GM23338 (cell line): ENCODE measurements at regions not wholly inside any gene's neighbourhood (a gene's known extent, or its start where the extent isn't known, plus 50 kb on each side); places are given as distances from the start of the nearest gene placed in this dataset.
"Not testable (repeated sequence)": the region's sequence is repeated elsewhere in the genome, so short reads cannot be mapped to it uniquely, and the experiment has no call there.

Source experiments
- ATAC-seq: fragments of 200-7000 bp; cut with Tn5 transposase; 3 replicates; pipeline ENCODE4 v1.9.1; 2020
- DNase-seq: peaks from one replicate; pipeline ENCODE4 v3.0.0-alpha.2; 2015; ENCODE audit warnings: low spot score
- H2AFZ ChIP-seq: fragments of 200-600 bp; sonication (generic); 2 replicates; pipeline ENCODE4 v1.8.0; 2016; ENCODE audit warnings: antibody characterized with exemption, mild to moderate bottlenecking, moderate library complexity
- H3F3A ChIP-seq: fragments of 200-600 bp; sonication (generic); replicated peaks from 2 replicates; pipeline ENCODE4 v1.8.0; 2017; ENCODE audit warnings: antibody characterized with exemption, mixed run types, low read depth
- H3K27ac ChIP-seq: fragments of 200-600 bp; sonication (generic); 2 replicates; pipeline ENCODE4 v1.6.1; 2016; ENCODE audit warnings: low read depth
- H3K27me3 ChIP-seq: fragments of 200-600 bp; sonication (generic); 2 replicates; pipeline ENCODE4 v1.8.0; 2016; ENCODE audit warnings: mild to moderate bottlenecking, mixed run types, moderate library complexity; ENCODE audit not compliant: insufficient read depth
- H3K36me3 ChIP-seq: fragments of 200-600 bp; sonication (generic); 2 replicates; pipeline ENCODE4 v1.8.0; 2016; ENCODE audit warnings: mild to moderate bottlenecking; ENCODE audit not compliant: insufficient read depth
- H3K4me1 ChIP-seq: fragments of 200-600 bp; sonication (generic); 2 replicates; pipeline ENCODE4 v1.8.0; 2016; ENCODE audit warnings: mild to moderate bottlenecking, moderate library complexity; ENCODE audit not compliant: insufficient read depth
- H3K4me2 ChIP-seq: fragments of 200-600 bp; sonication (generic); 2 replicates; pipeline ENCODE4 v1.7.1; 2017; ENCODE audit warnings: mixed run types
- H3K4me3 ChIP-seq: fragments of 200-600 bp; sonication (generic); 2 replicates; pipeline ENCODE4 v1.6.1; 2016; ENCODE audit warnings: mixed run types
- H3K79me2 ChIP-seq: fragments of 200-600 bp; sonication (generic); replicated peaks from 2 replicates; pipeline ENCODE4 v1.8.0; 2017; ENCODE audit warnings: mild to moderate bottlenecking; ENCODE audit not compliant: insufficient read depth
- H3K9me2 ChIP-seq: fragments of 200-600 bp; sonication (generic); 2 replicates; pipeline ENCODE4 v1.8.0; 2017; ENCODE audit not compliant: insufficient read depth
- H4K20me1 ChIP-seq: fragments of 200-600 bp; sonication (generic); replicated peaks from 2 replicates; pipeline ENCODE4 v1.8.0; 2017; ENCODE audit warnings: mild to moderate bottlenecking; ENCODE audit not compliant: insufficient read depth
- H3K27ac Mint-ChIP-seq: 2 replicates; pipeline ENCODE4 v1.8.0; 2020; ENCODE audit warnings: inconsistent platforms, mild to moderate bottlenecking, moderate library complexity, mixed read lengths
- H3K27me3 Mint-ChIP-seq: 3 replicates; pipeline ENCODE4 v1.8.0; 2022; ENCODE audit warnings: low read depth, mild to moderate bottlenecking, moderate library complexity, mixed read lengths, inconsistent platforms; ENCODE audit not compliant: insufficient read depth, poor library complexity
- H3K36me3 Mint-ChIP-seq: 3 replicates; pipeline ENCODE4 v1.8.0; 2021; ENCODE audit warnings: low read depth, mild to moderate bottlenecking, inconsistent platforms, moderate library complexity, mixed read lengths
- H3K4me1 Mint-ChIP-seq: 3 replicates; pipeline ENCODE4 v1.8.0; 2020; ENCODE audit warnings: mild to moderate bottlenecking, inconsistent platforms, mixed read lengths
- H3K4me3 Mint-ChIP-seq: 3 replicates; pipeline ENCODE4 v1.8.0; 2021; ENCODE audit warnings: moderate library complexity, mild to moderate bottlenecking, inconsistent platforms, mixed read lengths
- H3K9me3 Mint-ChIP-seq: 3 replicates; pipeline ENCODE4 v1.8.0; 2020; ENCODE audit warnings: moderate library complexity, mild to moderate bottlenecking, inconsistent platforms, mixed read lengths
- CREB1 ChIP-seq: fragments of 250-450 bp; sonication (Bioruptor Pico); IDR thresholded peaks from 2 replicates; pipeline ENCODE4 v1.5.0; 2020; ENCODE audit warnings: low read depth, mild to moderate bottlenecking, moderate library complexity
- POLR2AphosphoS5 ChIP-seq: IDR thresholded peaks from 2 replicates; pipeline ENCODE4 v1.6.1; 2016; ENCODE audit warnings: antibody characterized with exemption, low read depth
- STAT1 ChIP-seq: IDR thresholded peaks from one replicate; pipeline ENCODE4 v1.6.1; 2016; ENCODE audit warnings: antibody characterized with exemption; ENCODE audit not compliant: unreplicated experiment
- ZNF114 ChIP-seq: fragments of 250-450 bp; sonication (Bioruptor Pico); IDR thresholded peaks from 2 replicates; pipeline ENCODE4 v1.5.0; 2020; ENCODE audit warnings: mild to moderate bottlenecking, moderate library complexity
- ZNF331 ChIP-seq: fragments of 250-450 bp; sonication (Bioruptor Pico); IDR thresholded peaks from 2 replicates; pipeline ENCODE4 v1.5.0; 2020; ENCODE audit warnings: low read depth, mild to moderate bottlenecking, moderate library complexity
- TF ChIP-seq, protein P1 (sequence below): IDR thresholded peaks from 2 replicates; pipeline ENCODE4 v1.6.1; 2016; ENCODE audit warnings: antibody characterized with exemption
- TF ChIP-seq, protein P2 (sequence below): fragments of 250-450 bp; sonication (Bioruptor Pico); IDR thresholded peaks from 2 replicates; pipeline ENCODE4 v1.5.0; 2020; ENCODE audit warnings: mild to moderate bottlenecking, moderate library complexity

DNA sequence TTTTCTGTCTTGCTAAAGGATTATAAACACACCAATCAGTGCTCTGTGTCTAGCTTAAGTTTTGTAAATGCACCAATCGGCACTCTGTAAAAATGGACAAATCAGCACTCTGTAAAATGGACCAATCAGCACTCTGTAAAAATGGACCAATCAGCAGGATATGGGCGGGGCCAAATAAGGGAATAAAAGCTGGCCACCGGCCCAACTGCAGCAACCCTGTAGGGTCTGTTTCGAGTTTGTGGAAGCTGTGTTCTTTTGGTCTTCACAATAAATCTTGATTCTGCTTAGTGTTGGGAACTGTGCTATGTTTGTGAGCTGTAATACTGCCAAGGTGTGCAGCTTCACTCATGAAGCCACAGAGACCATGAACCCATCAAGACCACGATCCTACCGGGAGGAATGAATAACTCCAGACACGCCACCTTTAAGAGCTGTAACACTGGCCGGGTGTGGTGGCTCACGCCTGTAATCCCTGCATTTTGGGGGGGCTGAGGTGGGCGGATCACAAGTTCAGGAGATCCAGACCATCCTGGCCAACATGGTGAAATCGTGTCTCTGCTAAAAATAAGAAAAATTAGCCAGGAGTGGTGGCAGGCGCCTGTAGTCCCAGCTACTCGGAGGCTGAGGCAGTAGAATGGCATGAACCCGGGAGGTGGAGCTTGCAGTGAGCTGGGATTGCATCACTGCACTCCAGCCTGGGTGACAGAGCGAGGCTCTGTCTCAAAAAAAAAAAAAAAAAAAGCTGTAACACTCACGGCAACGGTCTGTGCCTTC lies 133.0 kb upstream of the GDF10 start:
- not testable (repeated sequence) for H3K27me3 Mint-ChIP-seq, H3K36me3 ChIP-seq, H3K27me3 ChIP-seq, H3K36me3 Mint-ChIP-seq, H3K4me1 ChIP-seq, H2AFZ ChIP-seq, H3K79me2 ChIP-seq, H3K27ac Mint-ChIP-seq, H3F3A ChIP-seq, DNase-seq, H3K4me1 Mint-ChIP-seq, H3K27ac ChIP-seq, H3K4me2 ChIP-seq, H3K4me3 ChIP-seq, ATAC-seq, H3K9me2 ChIP-seq, H3K4me3 Mint-ChIP-seq, H4K20me1 ChIP-seq
- peaks cover 32% of the 10 kb centered on the region for H3K9me3 Mint-ChIP-seq

DNA sequence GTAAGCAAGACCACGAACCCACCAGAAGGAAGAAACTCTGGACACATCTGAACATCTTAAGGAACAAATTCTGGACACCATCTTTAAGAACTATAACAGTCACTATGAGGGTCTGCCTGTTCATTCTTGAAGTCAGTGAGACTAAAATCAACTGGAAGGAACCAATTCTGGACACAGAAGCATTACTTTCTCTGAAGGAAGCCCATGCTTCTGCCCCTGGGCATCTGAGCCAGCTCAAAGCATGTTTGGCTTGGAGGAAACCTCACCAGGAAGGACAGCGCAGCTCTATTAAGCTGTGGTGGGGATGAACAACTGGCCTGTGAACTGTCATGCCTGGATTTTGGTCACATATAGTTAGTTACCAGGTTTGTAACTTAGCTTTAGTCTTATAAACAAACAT lies 132.4 kb upstream of the GDF10 start:
- no peaks in the 10 kb centered on the region for H3K4me1 ChIP-seq
- H3K4me3 ChIP-seq, result no peak overlapping the region
- TF ChIP-seq STAT1 (no peak), POLR2AphosphoS5 (no peak), ZNF114 (CRISPR knock-in tag) (no peak), ZNF331 (CRISPR knock-in tag) (no peak), CREB1 (CRISPR knock-in tag) (no peak)
- TF ChIP-seq, protein P1, sequence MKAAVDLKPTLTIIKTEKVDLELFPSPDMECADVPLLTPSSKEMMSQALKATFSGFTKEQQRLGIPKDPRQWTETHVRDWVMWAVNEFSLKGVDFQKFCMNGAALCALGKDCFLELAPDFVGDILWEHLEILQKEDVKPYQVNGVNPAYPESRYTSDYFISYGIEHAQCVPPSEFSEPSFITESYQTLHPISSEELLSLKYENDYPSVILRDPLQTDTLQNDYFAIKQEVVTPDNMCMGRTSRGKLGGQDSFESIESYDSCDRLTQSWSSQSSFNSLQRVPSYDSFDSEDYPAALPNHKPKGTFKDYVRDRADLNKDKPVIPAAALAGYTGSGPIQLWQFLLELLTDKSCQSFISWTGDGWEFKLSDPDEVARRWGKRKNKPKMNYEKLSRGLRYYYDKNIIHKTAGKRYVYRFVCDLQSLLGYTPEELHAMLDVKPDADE, result no peak
- TF ChIP-seq, protein P2, sequence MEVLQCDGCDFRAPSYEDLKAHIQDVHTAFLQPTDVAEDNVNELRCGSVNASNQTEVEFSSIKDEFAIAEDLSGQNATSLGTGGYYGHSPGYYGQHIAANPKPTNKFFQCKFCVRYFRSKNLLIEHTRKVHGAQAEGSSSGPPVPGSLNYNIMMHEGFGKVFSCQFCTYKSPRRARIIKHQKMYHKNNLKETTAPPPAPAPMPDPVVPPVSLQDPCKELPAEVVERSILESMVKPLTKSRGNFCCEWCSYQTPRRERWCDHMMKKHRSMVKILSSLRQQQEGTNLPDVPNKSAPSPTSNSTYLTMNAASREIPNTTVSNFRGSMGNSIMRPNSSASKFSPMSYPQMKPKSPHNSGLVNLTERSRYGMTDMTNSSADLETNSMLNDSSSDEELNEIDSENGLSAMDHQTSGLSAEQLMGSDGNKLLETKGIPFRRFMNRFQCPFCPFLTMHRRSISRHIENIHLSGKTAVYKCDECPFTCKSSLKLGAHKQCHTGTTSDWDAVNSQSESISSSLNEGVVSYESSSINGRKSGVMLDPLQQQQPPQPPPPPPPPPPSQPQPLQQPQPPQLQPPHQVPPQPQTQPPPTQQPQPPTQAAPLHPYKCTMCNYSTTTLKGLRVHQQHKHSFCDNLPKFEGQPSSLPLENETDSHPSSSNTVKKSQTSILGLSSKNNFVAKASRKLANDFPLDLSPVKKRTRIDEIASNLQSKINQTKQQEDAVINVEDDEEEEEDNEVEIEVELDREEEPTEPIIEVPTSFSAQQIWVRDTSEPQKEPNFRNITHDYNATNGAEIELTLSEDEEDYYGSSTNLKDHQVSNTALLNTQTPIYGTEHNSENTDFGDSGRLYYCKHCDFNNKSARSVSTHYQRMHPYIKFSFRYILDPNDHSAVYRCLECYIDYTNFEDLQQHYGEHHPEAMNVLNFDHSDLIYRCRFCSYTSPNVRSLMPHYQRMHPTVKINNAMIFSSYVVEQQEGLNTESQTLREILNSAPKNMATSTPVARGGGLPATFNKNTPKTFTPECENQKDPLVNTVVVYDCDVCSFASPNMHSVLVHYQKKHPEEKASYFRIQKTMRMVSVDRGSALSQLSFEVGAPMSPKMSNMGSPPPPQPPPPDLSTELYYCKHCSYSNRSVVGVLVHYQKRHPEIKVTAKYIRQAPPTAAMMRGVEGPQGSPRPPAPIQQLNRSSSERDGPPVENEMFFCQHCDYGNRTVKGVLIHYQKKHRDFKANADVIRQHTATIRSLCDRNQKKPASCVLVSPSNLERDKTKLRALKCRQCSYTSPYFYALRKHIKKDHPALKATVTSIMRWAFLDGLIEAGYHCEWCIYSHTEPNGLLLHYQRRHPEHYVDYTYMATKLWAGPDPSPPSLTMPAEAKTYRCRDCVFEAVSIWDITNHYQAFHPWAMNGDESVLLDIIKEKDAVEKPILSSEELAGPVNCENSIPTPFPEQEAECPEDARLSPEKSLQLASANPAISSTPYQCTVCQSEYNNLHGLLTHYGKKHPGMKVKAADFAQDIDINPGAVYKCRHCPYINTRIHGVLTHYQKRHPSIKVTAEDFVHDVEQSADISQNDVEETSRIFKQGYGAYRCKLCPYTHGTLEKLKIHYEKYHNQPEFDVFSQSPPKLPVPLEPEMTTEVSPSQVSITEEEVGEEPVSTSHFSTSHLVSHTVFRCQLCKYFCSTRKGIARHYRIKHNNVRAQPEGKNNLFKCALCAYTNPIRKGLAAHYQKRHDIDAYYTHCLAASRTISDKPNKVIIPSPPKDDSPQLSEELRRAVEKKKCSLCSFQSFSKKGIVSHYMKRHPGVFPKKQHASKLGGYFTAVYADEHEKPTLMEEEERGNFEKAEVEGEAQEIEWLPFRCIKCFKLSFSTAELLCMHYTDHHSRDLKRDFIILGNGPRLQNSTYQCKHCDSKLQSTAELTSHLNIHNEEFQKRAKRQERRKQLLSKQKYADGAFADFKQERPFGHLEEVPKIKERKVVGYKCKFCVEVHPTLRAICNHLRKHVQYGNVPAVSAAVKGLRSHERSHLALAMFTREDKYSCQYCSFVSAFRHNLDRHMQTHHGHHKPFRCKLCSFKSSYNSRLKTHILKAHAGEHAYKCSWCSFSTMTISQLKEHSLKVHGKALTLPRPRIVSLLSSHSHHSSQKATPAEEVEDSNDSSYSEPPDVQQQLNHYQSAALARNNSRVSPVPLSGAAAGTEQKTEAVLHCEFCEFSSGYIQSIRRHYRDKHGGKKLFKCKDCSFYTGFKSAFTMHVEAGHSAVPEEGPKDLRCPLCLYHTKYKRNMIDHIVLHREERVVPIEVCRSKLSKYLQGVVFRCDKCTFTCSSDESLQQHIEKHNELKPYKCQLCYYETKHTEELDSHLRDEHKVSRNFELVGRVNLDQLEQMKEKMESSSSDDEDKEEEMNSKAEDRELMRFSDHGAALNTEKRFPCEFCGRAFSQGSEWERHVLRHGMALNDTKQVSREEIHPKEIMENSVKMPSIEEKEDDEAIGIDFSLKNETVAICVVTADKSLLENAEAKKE, result no peak
- no peaks in the 10 kb centered on the region for H3K79me2 ChIP-seq
- H3K36me3 Mint-ChIP-seq, result peaks cover 4% of the 10 kb centered on the region; the same call in 2 of the 3 replicates
- H3K36me3 ChIP-seq, result no peaks in the 10 kb centered on the region
- H3K4me3 Mint-ChIP-seq, result no peak overlapping the region
- no peaks in the 10 kb centered on the region for H3K4me1 Mint-ChIP-seq
- DNase-seq, result no peak
- no peaks in the 10 kb centered on the region for H4K20me1 ChIP-seq
- H3F3A ChIP-seq, result no peaks in the 10 kb centered on the region
- no peaks in the 10 kb centered on the region for H3K27me3 ChIP-seq
- no peaks in the 10 kb centered on the region for H3K9me2 ChIP-seq
- H3K27me3 Mint-ChIP-seq, result peaks cover 2% of the 10 kb centered on the region
- H3K27ac Mint-ChIP-seq, result no peak overlapping the region
- H3K9me3 Mint-ChIP-seq, result peaks cover 32% of the 10 kb centered on the region
- H3K4me2 ChIP-seq, result no peak overlapping the region
- no peak overlapping the region for H2AFZ ChIP-seq
- no peak for ATAC-seq
- H3K27ac ChIP-seq, result no peak overlapping the region
